Heart left ventricle (tissue), 16 donors: ENCODE measurements at regions not wholly inside any gene's neighbourhood (a gene's known extent, or its start where the extent isn't known, plus 50 kb on each side); places are given as distances from the start of the nearest gene placed in this dataset.

Source experiments
- ATAC-seq, 4 donors: fragments of 200-7000 bp; cut with Tn5 transposase; one replicate each; pipeline ENCODE4 v1.9.1; 2020 to 2022; ENCODE audit warnings: moderate library complexity in 4 of 4, mild to moderate bottlenecking in 3 of 4, moderate number of reproducible peaks in 1 of 4
- DNase-seq, 5 donors: peaks; one replicate each; pipeline ENCODE4 v3.0.0-alpha.2; 2020
- H3K27ac ChIP-seq, 12 donors: fragments of 200-600 bp; sonication (generic) in 4 of 12; one replicate each; pipeline versions ENCODE4 v1.5.0 to v1.8.0; 2016 to 2022; ENCODE audit warnings: mild to moderate bottlenecking in 2 of 12
- H3K27me3 ChIP-seq, 9 donors: fragments of 200-600 bp; sonication (generic) in 2 of 9; one replicate each; pipeline versions ENCODE4 v1.5.1 to v1.8.0; 2016 to 2022; ENCODE audit warnings: mild to moderate bottlenecking in 3 of 9
- H3K36me3 ChIP-seq, 9 donors: fragments of 200-600 bp; sonication (generic) in 2 of 9; one replicate each; pipeline versions ENCODE4 v1.5.0 to v1.8.0; 2018 to 2022; ENCODE audit warnings: mild to moderate bottlenecking in 2 of 9
- H3K4me1 ChIP-seq, 12 donors: fragments of 200-600 bp; sonication (generic) in 4 of 12; one replicate each; pipeline versions ENCODE4 v1.5.0 to v1.8.0; 2016 to 2022; ENCODE audit warnings: mild to moderate bottlenecking in 3 of 12
- H3K4me3 ChIP-seq, 12 donors: fragments of 200-600 bp; sonication (generic) in 4 of 12; one replicate each; pipeline versions ENCODE4 v1.5.0 to v1.8.0; 2017 to 2022; ENCODE audit warnings: mild to moderate bottlenecking in 9 of 12, moderate library complexity in 4 of 12
- H3K9me3 ChIP-seq, 12 donors: fragments of 200-600 bp; sonication (generic) in 4 of 12; one replicate each; pipeline versions ENCODE4 v1.5.0 to v1.8.0; 2016 to 2022; ENCODE audit warnings: mild to moderate bottlenecking in 1 of 12
- POLR2A ChIP-seq, 2 donors: fragments of 450-650 bp; IDR thresholded peaks; one replicate each; pipeline ENCODE4 v1.6.1; 2017; ENCODE audit warnings: antibody characterized with exemption in 2 of 2, mild to moderate bottlenecking in 2 of 2, moderate library complexity in 2 of 2
- WGBS, 4 donors: extraction: QIAGEN DNeasy Blood & Tissue Kit in 2 of 4; methylation state at CpG; one replicate each; pipeline versions ENCODE4 v1.1.5 to v1.1.7; 2013 to 2018; 5-methylcytosine and 5-hydroxymethylcytosine counted together
- intact Hi-C, 10 donors: fragments of 100-400 bp; cut with DNase I; formaldehyde crosslinking; loops; one replicate each; pipeline versions ENCODE4 v1.11.1 to v1.14.2; 2022
- TF ChIP-seq, protein P1 (sequence below), 12 donors: fragments of 200-600 bp; sonication (generic) in 4 of 12; IDR thresholded peaks; one replicate each; pipeline versions ENCODE4 v1.5.0 to v1.8.0; 2018 to 2022; ENCODE audit warnings: antibody characterized with exemption in 12 of 12, mild to moderate bottlenecking in 5 of 12
- donor health status: ischemic (EF 13 %, LVEDD 7.1; RV severe dilation, severe dysfunction).
- donor health status: healthy with polysubstance abuse.
- donor health status: DM: no; HTN: yes; CAD: no.
- donor health status: DM: no; HTN: no; CAD: no.
- donor health status: ischemic (EF 25% LVEDD 6.9; RV normal size, moderate dysfunction).
- donor health status: ischemic (EF 25% LVEDD 5.7; RV mildly dilated, moderate dysfunction).
- donor health status: healthy.
- donor health status: DM: yes; HTN: yes; CAD: no.
- donor health status: ischemic (EF 35%, LVEDD 5.7; RV mildly dilated, moderate dysfunction).
- donor health status: nonischemic (EF 11% LVEDD 7.7; RV severe dilation, severe dysfunction).
- donor health status: DM: yes; HTN: yes; CAD: no.
- donor health status: PGD.
- donor health status: ischemic (EF 29% LVEDD 5.4; RV normal size, mild dysfunction).
- donor health status: nonischemic (EF 23%, LVEDD 6.1; RV moderate dilation, normal function).

- Histone ChIP-seq H3K36me3 (peaks cover 0 to 3% (median 0%) of the 10 kb centered on the region in 9 donors), H3K27me3 (no peaks in the 10 kb centered on the region), H3K4me1 (peaks cover 0 to 5% (median 0%) of the 10 kb centered on the region in 12 donors), H3K4me3 (no peak overlapping the region), H3K9me3 (no peaks in the 10 kb centered on the region), H3K27ac (no peak overlapping the region)
- ATAC-seq (peak in 1 of 4 donors; percentile 26), DNase-seq (no peak)
- WGBS, 4 donors = 54 to 66% (median 56%) methylated on average over 9 of the region's 9 CpGs
- intact Hi-C loops = no loop called here
- TF ChIP-seq, protein P1, sequence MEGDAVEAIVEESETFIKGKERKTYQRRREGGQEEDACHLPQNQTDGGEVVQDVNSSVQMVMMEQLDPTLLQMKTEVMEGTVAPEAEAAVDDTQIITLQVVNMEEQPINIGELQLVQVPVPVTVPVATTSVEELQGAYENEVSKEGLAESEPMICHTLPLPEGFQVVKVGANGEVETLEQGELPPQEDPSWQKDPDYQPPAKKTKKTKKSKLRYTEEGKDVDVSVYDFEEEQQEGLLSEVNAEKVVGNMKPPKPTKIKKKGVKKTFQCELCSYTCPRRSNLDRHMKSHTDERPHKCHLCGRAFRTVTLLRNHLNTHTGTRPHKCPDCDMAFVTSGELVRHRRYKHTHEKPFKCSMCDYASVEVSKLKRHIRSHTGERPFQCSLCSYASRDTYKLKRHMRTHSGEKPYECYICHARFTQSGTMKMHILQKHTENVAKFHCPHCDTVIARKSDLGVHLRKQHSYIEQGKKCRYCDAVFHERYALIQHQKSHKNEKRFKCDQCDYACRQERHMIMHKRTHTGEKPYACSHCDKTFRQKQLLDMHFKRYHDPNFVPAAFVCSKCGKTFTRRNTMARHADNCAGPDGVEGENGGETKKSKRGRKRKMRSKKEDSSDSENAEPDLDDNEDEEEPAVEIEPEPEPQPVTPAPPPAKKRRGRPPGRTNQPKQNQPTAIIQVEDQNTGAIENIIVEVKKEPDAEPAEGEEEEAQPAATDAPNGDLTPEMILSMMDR (IDR thresholded peaks at IDR 0.05) = no peak
- no peak for TF ChIP-seq POLR2A (IDR thresholded peaks at IDR 0.05)
Measured at GRCh38 chr22:26740253-26740652, 82.9 kb downstream of the MIAT start.

- WGBS, 4 donors = 83 to 86% (median 85%) methylated on average over 5 of the region's 5 CpGs
- Histone ChIP-seq H3K36me3 (peaks cover 0 to 3% (median 0%) of the 10 kb centered on the region in 9 donors), H3K27me3 (no peaks in the 10 kb centered on the region), H3K4me1 (no peaks in the 10 kb centered on the region), H3K27ac (no peak overlapping the region), H3K4me3 (no peak overlapping the region), H3K9me3 (no peaks in the 10 kb centered on the region)
- no peak for TF ChIP-seq POLR2A (IDR thresholded peaks at IDR 0.05)
- TF ChIP-seq, protein P1 (IDR thresholded peaks at IDR 0.05) = no peak
- ATAC-seq = no peak
- intact Hi-C loops = no loop called here
- DNase-seq = no peak
Measured at GRCh38 chr22:26743149-26743548, 85.8 kb downstream of the MIAT start.

GRCh38 chr22:26744892-26745808, 87.8 kb downstream of the MIAT start:
- Histone ChIP-seq H3K4me3 (no peak overlapping the region), H3K27ac (no peak overlapping the region), H3K4me1 (peaks cover 0 to 6% (median 0%) of the 10 kb centered on the region in 12 donors), H3K36me3 (peaks cover 0 to 2% (median 0%) of the 10 kb centered on the region in 9 donors), H3K27me3 (no peaks in the 10 kb centered on the region), H3K9me3 (no peaks in the 10 kb centered on the region)
- WGBS, 4 donors = 69 to 88% (median 82%) methylated on average over 4 of the region's 4 CpGs
- DNase-seq = no peak
- ATAC-seq = no peak
- TF ChIP-seq POLR2A (IDR thresholded peaks at IDR 0.05) = no peak
- TF ChIP-seq, protein P1 (IDR thresholded peaks at IDR 0.05) = no peak
- intact Hi-C loops = no loop called here

DNA sequence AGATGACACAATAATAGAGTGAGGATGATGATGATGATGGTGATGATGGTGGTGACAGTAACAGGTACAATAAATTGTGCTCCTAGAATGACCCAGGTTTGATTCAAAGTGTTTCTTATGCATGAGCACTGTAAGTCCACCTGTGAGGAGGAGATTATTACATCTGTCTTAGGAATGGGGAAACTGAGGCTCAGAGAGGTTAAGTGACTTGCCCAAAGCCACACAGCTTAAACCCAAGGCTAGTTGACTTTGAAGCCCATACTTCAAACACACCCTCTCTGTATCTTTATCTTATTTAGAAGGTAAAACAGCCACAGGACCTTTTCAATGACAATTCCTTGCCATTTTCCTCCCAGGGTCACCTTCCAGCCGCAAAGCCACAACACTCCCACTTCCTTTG, 88.9 kb downstream of the MIAT start:
- no peak for DNase-seq
- no peaks in the 10 kb centered on the region for H3K9me3 ChIP-seq
- H3K4me3 ChIP-seq = no peak overlapping the region
- intact Hi-C loops = no loop called here
- WGBS, 4 donors = 69 to 83% (median 74%) methylated on average over 1 of the region's 1 CpG
- no peak for TF ChIP-seq POLR2A (IDR thresholded peaks at IDR 0.05)
- TF ChIP-seq, protein P1 (IDR thresholded peaks at IDR 0.05) = no peak
- H3K4me1 ChIP-seq = peaks cover 0 to 6% (median 0%) of the 10 kb centered on the region in 12 donors
- no peak overlapping the region for H3K27ac ChIP-seq
- H3K36me3 ChIP-seq = no peaks in the 10 kb centered on the region
- no peak for ATAC-seq
- no peaks in the 10 kb centered on the region for H3K27me3 ChIP-seq
